ENCODE measurements at regions not wholly inside any gene's neighbourhood (a gene's known extent, or its start where the extent isn't known, plus 50 kb on each side); places are given as distances from the start of the nearest gene placed in this dataset.

- H3K4me2 ChIP-seq (ENCODE audit: low read depth, low read length, poor library complexity, severe bottlenecking) = no peak overlapping the region
- H3K27me3 ChIP-seq (ENCODE audit: insufficient read depth, low read length, poor library complexity, severe bottlenecking) = no peaks in the 10 kb centered on the region
- no peaks in the 10 kb centered on the region for H3K79me2 ChIP-seq (ENCODE audit: insufficient read depth, low read length)
- H3K9me3 ChIP-seq (ENCODE audit: insufficient read depth, low read depth, low read length) = no peaks in the 10 kb centered on the region
- no peaks in the 10 kb centered on the region for H4K20me1 ChIP-seq (ENCODE audit: insufficient read depth, low read length, poor library complexity, severe bottlenecking)
- no peaks in the 10 kb centered on the region for H3K9me2 ChIP-seq (replicated peaks; ENCODE audit: low read depth, low read length)
- H3F3A ChIP-seq (ENCODE audit: low read depth) = no peaks in the 10 kb centered on the region
- H3K9ac ChIP-seq (ENCODE audit: low read depth, low read length, poor library complexity, severe bottlenecking) = no peak overlapping the region
- H3K4me1 ChIP-seq (ENCODE audit: insufficient read depth, low read length, poor library complexity, severe bottlenecking) = no peaks in the 10 kb centered on the region
- TF ChIP-seq EZH2phosphoT487 (IDR thresholded peaks at IDR 0.05; ENCODE audit: borderline replicate concordance) = no peak
- TF ChIP-seq, protein P1, sequence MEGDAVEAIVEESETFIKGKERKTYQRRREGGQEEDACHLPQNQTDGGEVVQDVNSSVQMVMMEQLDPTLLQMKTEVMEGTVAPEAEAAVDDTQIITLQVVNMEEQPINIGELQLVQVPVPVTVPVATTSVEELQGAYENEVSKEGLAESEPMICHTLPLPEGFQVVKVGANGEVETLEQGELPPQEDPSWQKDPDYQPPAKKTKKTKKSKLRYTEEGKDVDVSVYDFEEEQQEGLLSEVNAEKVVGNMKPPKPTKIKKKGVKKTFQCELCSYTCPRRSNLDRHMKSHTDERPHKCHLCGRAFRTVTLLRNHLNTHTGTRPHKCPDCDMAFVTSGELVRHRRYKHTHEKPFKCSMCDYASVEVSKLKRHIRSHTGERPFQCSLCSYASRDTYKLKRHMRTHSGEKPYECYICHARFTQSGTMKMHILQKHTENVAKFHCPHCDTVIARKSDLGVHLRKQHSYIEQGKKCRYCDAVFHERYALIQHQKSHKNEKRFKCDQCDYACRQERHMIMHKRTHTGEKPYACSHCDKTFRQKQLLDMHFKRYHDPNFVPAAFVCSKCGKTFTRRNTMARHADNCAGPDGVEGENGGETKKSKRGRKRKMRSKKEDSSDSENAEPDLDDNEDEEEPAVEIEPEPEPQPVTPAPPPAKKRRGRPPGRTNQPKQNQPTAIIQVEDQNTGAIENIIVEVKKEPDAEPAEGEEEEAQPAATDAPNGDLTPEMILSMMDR (conservative IDR thresholded peaks at IDR 0.05; ENCODE audit: low read length) = no peak
- no peak overlapping the region for H2AFZ ChIP-seq (ENCODE audit: low read length)
- H3K4me3 ChIP-seq (ENCODE audit: low read length, poor library complexity, severe bottlenecking) = no peak overlapping the region
- H3K36me3 ChIP-seq (ENCODE audit: insufficient read depth, low read length) = no peaks in the 10 kb centered on the region
These were observed 614.6 kb downstream of the TOX3 start for GRCh38 chr16:51932317-51932716.

GRCh38 chr16:51931653-51932052 is 615.3 kb downstream of the TOX3 start:
- Histone ChIP-seq H3K79me2 (ENCODE audit: insufficient read depth, low read length) (no peaks in the 10 kb centered on the region), H3F3A (ENCODE audit: low read depth) (no peaks in the 10 kb centered on the region), H3K4me2 (ENCODE audit: low read depth, low read length, poor library complexity, severe bottlenecking) (no peak overlapping the region), H3K9me3 (ENCODE audit: insufficient read depth, low read depth, low read length) (no peaks in the 10 kb centered on the region), H3K9me2 (replicated peaks; ENCODE audit: low read depth, low read length) (no peaks in the 10 kb centered on the region), H2AFZ (ENCODE audit: low read length) (no peak overlapping the region), H3K9ac (ENCODE audit: low read depth, low read length, poor library complexity, severe bottlenecking) (no peak overlapping the region), H3K27me3 (ENCODE audit: insufficient read depth, low read length, poor library complexity, severe bottlenecking) (no peaks in the 10 kb centered on the region), H4K20me1 (ENCODE audit: insufficient read depth, low read length, poor library complexity, severe bottlenecking) (no peaks in the 10 kb centered on the region), H3K36me3 (ENCODE audit: insufficient read depth, low read length) (no peaks in the 10 kb centered on the region), H3K4me1 (ENCODE audit: insufficient read depth, low read length, poor library complexity, severe bottlenecking) (no peaks in the 10 kb centered on the region), H3K4me3 (ENCODE audit: low read length, poor library complexity, severe bottlenecking) (no peak overlapping the region)
- TF ChIP-seq, protein P1 (conservative IDR thresholded peaks at IDR 0.05; ENCODE audit: low read length) = no peak
- no peak for TF ChIP-seq EZH2phosphoT487 (IDR thresholded peaks at IDR 0.05; ENCODE audit: borderline replicate concordance)

GRCh38 chr16:51924744-51925143 is 622.2 kb downstream of the TOX3 start:
- H3K9ac ChIP-seq (ENCODE audit: low read depth, low read length, poor library complexity, severe bottlenecking) = no peak overlapping the region
- no peak for TF ChIP-seq EZH2phosphoT487 (IDR thresholded peaks at IDR 0.05; ENCODE audit: borderline replicate concordance)
- TF ChIP-seq, protein P1 (conservative IDR thresholded peaks at IDR 0.05; ENCODE audit: low read length) = no peak
- H3K4me3 ChIP-seq (ENCODE audit: low read length, poor library complexity, severe bottlenecking) = no peak overlapping the region

More at GRCh38 chr16:51924744-51925143, 622.2 kb downstream of the TOX3 start:
- Histone ChIP-seq H3K4me1 (ENCODE audit: insufficient read depth, low read length, poor library complexity, severe bottlenecking) (no peaks in the 10 kb centered on the region), H3K36me3 (ENCODE audit: insufficient read depth, low read length) (no peaks in the 10 kb centered on the region), H3K9me3 (ENCODE audit: insufficient read depth, low read depth, low read length) (no peaks in the 10 kb centered on the region), H4K20me1 (ENCODE audit: insufficient read depth, low read length, poor library complexity, severe bottlenecking) (no peaks in the 10 kb centered on the region), H3K4me2 (ENCODE audit: low read depth, low read length, poor library complexity, severe bottlenecking) (no peak overlapping the region), H3K27me3 (ENCODE audit: insufficient read depth, low read length, poor library complexity, severe bottlenecking) (no peaks in the 10 kb centered on the region), H3F3A (ENCODE audit: low read depth) (no peaks in the 10 kb centered on the region), H3K9me2 (replicated peaks; ENCODE audit: low read depth, low read length) (no peaks in the 10 kb centered on the region), H3K79me2 (ENCODE audit: insufficient read depth, low read length) (no peaks in the 10 kb centered on the region), H2AFZ (ENCODE audit: low read length) (no peak overlapping the region)
